Stimulated activated naive CD8-positive, alpha-beta T cell treated with anti-CD3 and anti-CD28 coated beads, Interleukin-15, Interleukin-2, amounts not matched to agents 100 U/mL and 50 U/mL, for 24 hours (primary cell): ENCODE measurements at regions not wholly inside any gene's neighbourhood (a gene's known extent, or its start where the extent isn't known, plus 50 kb on each side); places are given as distances from the start of the nearest gene placed in this dataset.
"Not testable (repeated sequence)": the region's sequence is repeated elsewhere in the genome, so short reads cannot be mapped to it uniquely, and the experiment has no call there.

Experiments
- ATAC-seq: fragments of 150-1000 bp; cut with Tn5 transposase; one replicate; pipeline ENCODE4 v1.10.0; 2021
- DNase-seq: peaks from one replicate; pipeline ENCODE4 v3.0.0; 2021

GRCh38 chr11:34754171-34754823 lies 133.4 kb downstream of the EHF start:
- no peak for ATAC-seq
- no peak for DNase-seq

GRCh38 chr11:34750692-34751405 lies 130.0 kb downstream of the EHF start:
- DNase-seq (no peak), ATAC-seq (no peak)

GRCh38 chr11:34749666-34750659 lies 129.1 kb downstream of the EHF start:
- DNase-seq, result no peak
- ATAC-seq, result no peak

GRCh38 chr11:34748036-34748435 lies 127.1 kb downstream of the EHF start:
- ATAC-seq, result no peak

GRCh38 chr11:34747251-34747650 lies 126.4 kb downstream of the EHF start:
- ATAC-seq, result no peak
- DNase-seq, result no peak

More at GRCh38 chr11:34748036-34748435, 127.1 kb downstream of the EHF start:
- DNase-seq, result no peak

- DNase-seq (no peak), ATAC-seq (no peak)
These were observed 124.3 kb downstream of the EHF start for GRCh38 chr11:34745195-34745594.

GRCh38 chr11:34744511-34744910 lies 123.6 kb downstream of the EHF start:
- DNase-seq, result no peak
- no peak for ATAC-seq

- ATAC-seq, result no peak
These were observed 117.3 kb downstream of the EHF start for GRCh38 chr11:34738237-34738636.

GRCh38 chr11:34732831-34733230 lies 111.9 kb downstream of the EHF start:
- ATAC-seq (no peak), DNase-seq (no peak)

More at GRCh38 chr11:34738237-34738636, 117.3 kb downstream of the EHF start:
- DNase-seq, result no peak

- DNase-seq (no peak), ATAC-seq (no peak)
These were observed 110.7 kb downstream of the EHF start for GRCh38 chr11:34731603-34732002.

- ATAC-seq, result no peak
- DNase-seq, result no peak
These were observed 109.8 kb downstream of the EHF start for GRCh38 chr11:34730544-34731295.

GRCh38 chr11:34728609-34729008 lies 107.7 kb downstream of the EHF start:
- DNase-seq, result no peak
- ATAC-seq, result no peak

- ATAC-seq (no peak), DNase-seq (no peak)
These were observed 106.4 kb downstream of the EHF start for GRCh38 chr11:34727228-34727737.

- ATAC-seq (no peak), DNase-seq (no peak)
These were observed 104.1 kb downstream of the EHF start for GRCh38 chr11:34724973-34725372.

GRCh38 chr11:34721646-34722045 lies 100.8 kb downstream of the EHF start:
- DNase-seq (no peak), ATAC-seq (no peak)

- ATAC-seq (no peak), DNase-seq (no peak)
These were observed 98.5 kb downstream of the EHF start for GRCh38 chr11:34719303-34719848.

- DNase-seq, ATAC-seq: not testable (repeated sequence)
These were observed 92.7 kb downstream of the EHF start for GRCh38 chr11:34713631-34714030.
